Transverse colon (tissue), 4 donors: ENCODE measurements at regions not wholly inside any gene's neighbourhood (a gene's known extent, or its start where the extent isn't known, plus 50 kb on each side); places are given as distances from the start of the nearest gene placed in this dataset.
"Not testable (repeated sequence)": the region's sequence is repeated elsewhere in the genome, so short reads cannot be mapped to it uniquely, and the experiment has no call there.

Experiments
- DNase-seq: peaks from one replicate; pipeline ENCODE4 v3.0.0-alpha.2; 2019
- H3K27ac ChIP-seq, 4 donors: fragments of 200-600 bp; sonication (generic); 2 replicates each; pipeline ENCODE4 v1.5.1; 2016 to 2018; ENCODE audit warnings: inconsistent platforms in 4 of 4
- H3K27me3 ChIP-seq: fragments of 200-600 bp; sonication (generic); 2 replicates; pipeline ENCODE4 v1.5.1; 2017; ENCODE audit warnings: inconsistent platforms
- H3K36me3 ChIP-seq, 4 donors: fragments of 200-600 bp; sonication (generic); 2 replicates each; pipeline ENCODE4 v1.5.1; 2017 to 2019; ENCODE audit warnings: inconsistent platforms in 4 of 4
- H3K4me1 ChIP-seq, 4 donors: fragments of 200-600 bp; sonication (generic); 2 replicates each; pipeline ENCODE4 v1.5.1; 2017 to 2020; ENCODE audit warnings: inconsistent platforms in 4 of 4
- H3K4me3 ChIP-seq, 4 donors: fragments of 200-600 bp; sonication (generic); 1 replicate in 1 of 4; 2 replicates in 3 of 4; pipeline versions ENCODE4 v1.5.1 to v1.6.1; 2017 to 2019; ENCODE audit warnings: inconsistent platforms in 4 of 4
- H3K9me3 ChIP-seq, 2 donors: fragments of 200-600 bp; sonication (generic); 2 replicates each; pipeline ENCODE4 v1.5.1; 2017 to 2019; ENCODE audit warnings: inconsistent platforms in 2 of 2
- CTCF ChIP-seq, 5 experiments: fragments of 200-600 bp in 3 of 5; fragments of 450-650 bp in 2 of 5; sonication (generic) in 3 of 5; IDR thresholded peaks; 1 replicate in 2 of 5; 2 replicates in 3 of 5; pipeline ENCODE4 v1.5.1; 2016 to 2017; ENCODE audit warnings: antibody characterized with exemption in 5 of 5, inconsistent platforms in 3 of 5, mild to moderate bottlenecking in 2 of 5, moderate library complexity in 1 of 5
- EP300 ChIP-seq: sonication (generic); formaldehyde crosslinking; IDR thresholded peaks from one replicate; pipeline ENCODE4 v1.6.1; 2017; ENCODE audit warnings: antibody characterized with exemption, low read depth
- POLR2A ChIP-seq: fragments of 450-650 bp; IDR thresholded peaks from one replicate; pipeline ENCODE4 v1.6.1; 2016; ENCODE audit warnings: antibody characterized with exemption, mild to moderate bottlenecking, moderate library complexity
- POLR2AphosphoS5 ChIP-seq, 3 donors: sonication (generic); formaldehyde crosslinking; IDR thresholded peaks; one replicate each; pipeline ENCODE4 v1.6.1; 2016; ENCODE audit warnings: antibody characterized with exemption in 3 of 3
- WGBS, 2 donors: methylation state at CpG; one replicate each; pipeline ENCODE4 v1.1.5; 2018; ENCODE audit warnings: low coverage in 1 of 2; 5-methylcytosine and 5-hydroxymethylcytosine counted together
- in situ Hi-C, 4 donors: fragments of 200-750 bp; cut with MboI; loops; one replicate each; pipeline versions ENCODE4 v1.15.0 to v1.15.1; 2017; ENCODE audit warnings: low sequenced_read_pairs in 3 of 4, low pct_ligation_motif_present in 1 of 4, low pct_unique_long_range_greater_than_20kb in 1 of 4
- intact Hi-C: fragments of 100-400 bp; cut with DNase I; formaldehyde crosslinking; loops from one replicate; pipeline ENCODE4 v1.15.1; 2023; ENCODE audit warnings: low total_unique reads

- Histone ChIP-seq H3K27me3 (no peaks in the 10 kb centered on the region), H3K9me3 (no peaks in the 10 kb centered on the region), H3K27ac (no peak overlapping the region), H3K36me3 (no peaks in the 10 kb centered on the region), H3K4me1 (no peaks in the 10 kb centered on the region), H3K4me3 (no peak overlapping the region)
- TF ChIP-seq POLR2A: no peak
- in situ Hi-C loops: no loop called here
- 72 to 77% methylated on average over 4 of the region's 4 CpGs for WGBS, 2 donors
- intact Hi-C loops: no loop called here
- DNase-seq: no peak
These were observed 338.0 kb upstream of the MAF start for GRCh38 chr16:79938575-79938974.

GRCh38 chr16:79937671-79938070 lies 337.1 kb upstream of the MAF start:
- H3K4me1 ChIP-seq, H3K27ac ChIP-seq, H3K27me3 ChIP-seq, DNase-seq, in situ Hi-C loops, H3K4me3 ChIP-seq, H3K9me3 ChIP-seq, intact Hi-C loops, H3K36me3 ChIP-seq: not testable (repeated sequence)

DNA sequence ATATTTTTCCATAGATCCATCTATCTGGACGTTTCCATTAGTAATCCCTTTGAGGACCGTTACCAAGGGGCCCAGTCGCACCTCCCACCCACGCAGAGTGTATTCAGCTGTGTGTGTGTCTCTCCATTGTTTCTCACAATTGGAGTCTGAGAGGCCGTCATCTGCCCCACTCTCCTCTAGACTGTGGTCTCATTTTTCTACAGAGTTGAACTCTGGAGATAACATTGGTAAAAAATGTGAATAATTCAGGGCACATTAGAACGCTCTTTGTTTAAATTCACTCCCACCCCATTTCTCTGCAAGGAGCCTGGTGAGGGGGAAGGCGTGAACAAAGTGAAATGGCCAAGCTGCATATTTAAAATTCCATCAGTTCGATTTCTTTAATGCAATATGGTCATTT lies 333.1 kb upstream of the MAF start:
- in situ Hi-C loops (no loop called here), intact Hi-C loops (no loop called here)
- 74 to 79% methylated on average over 6 to 8 of the region's 8 CpGs for WGBS, 2 donors

DNA sequence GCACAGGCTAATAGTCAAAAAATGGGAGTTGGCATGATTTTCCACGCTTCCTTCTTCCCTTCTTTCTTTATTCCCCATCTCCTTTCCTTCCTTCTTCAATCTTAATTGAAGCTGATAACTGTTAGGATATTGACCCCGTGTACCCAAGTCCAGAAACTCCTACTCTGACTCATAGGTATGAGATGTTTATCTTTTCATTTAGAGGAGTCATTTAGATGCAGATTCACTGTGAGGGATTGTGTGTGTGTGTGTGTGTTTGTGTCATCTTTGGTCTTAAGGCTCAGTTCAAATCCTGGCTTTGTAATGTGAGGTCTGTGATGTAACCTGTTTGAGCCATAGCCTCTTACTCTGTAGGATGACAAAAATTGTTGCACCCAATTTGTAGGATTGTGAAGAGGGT lies 332.0 kb upstream of the MAF start:
- Histone ChIP-seq H3K4me1 (peaks cover 0 to 5% (median 2%) of the 10 kb centered on the region in 4 donors), H3K27ac (no peak overlapping the region), H3K36me3 (no peaks in the 10 kb centered on the region), H3K27me3 (no peaks in the 10 kb centered on the region), H3K9me3 (no peaks in the 10 kb centered on the region), H3K4me3 (no peak overlapping the region)
- intact Hi-C loops: no loop called here
- in situ Hi-C loops: no loop called here
- TF ChIP-seq POLR2A (no peak), POLR2AphosphoS5 (IDR thresholded peaks at IDR 0.05) (no peak), EP300 (no peak), CTCF (IDR thresholded peaks at IDR 0.05) (no peak)
- WGBS, 2 donors: 58 to 66% methylated on average over 2 of the region's 2 CpGs
- DNase-seq: no peak

More for the DNA sequence above, 333.1 kb upstream of the MAF start:
- no peak for DNase-seq
- Histone ChIP-seq H3K4me3 (no peak overlapping the region), H3K36me3 (no peaks in the 10 kb centered on the region), H3K9me3 (no peaks in the 10 kb centered on the region), H3K27me3 (no peaks in the 10 kb centered on the region), H3K27ac (no peak overlapping the region), H3K4me1 (peaks cover 0 to 5% (median 2%) of the 10 kb centered on the region in 4 donors)
- TF ChIP-seq EP300 (no peak), CTCF (IDR thresholded peaks at IDR 0.05) (no peak)

DNA sequence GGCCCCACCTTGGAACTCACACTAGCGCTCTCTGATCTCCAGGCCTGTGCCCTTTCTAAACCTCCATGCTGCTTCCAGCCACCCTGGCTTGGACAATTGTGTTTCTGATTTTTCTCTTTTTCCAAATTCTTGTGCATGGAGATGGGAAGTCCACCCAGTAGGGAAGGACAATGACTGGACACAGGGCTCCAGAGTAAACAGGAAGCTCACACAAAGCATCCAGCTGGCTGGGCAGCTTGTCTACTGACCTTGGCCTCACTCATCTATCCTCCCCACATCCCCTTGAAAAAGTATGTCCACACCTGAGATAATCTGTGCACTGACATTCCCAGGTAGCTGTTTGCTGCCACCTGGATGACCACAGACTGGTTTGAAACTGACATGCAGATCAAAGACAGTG lies 331.2 kb upstream of the MAF start:
- no peaks in the 10 kb centered on the region for H3K27me3 ChIP-seq
- in situ Hi-C loops (no loop called here), intact Hi-C loops (no loop called here)
- H3K27ac ChIP-seq: no peak overlapping the region
- TF ChIP-seq POLR2A (no peak), CTCF (IDR thresholded peaks at IDR 0.05) (no peak), POLR2AphosphoS5 (IDR thresholded peaks at IDR 0.05) (no peak), EP300 (no peak)
- no peaks in the 10 kb centered on the region for H3K36me3 ChIP-seq
- no peak overlapping the region for H3K4me3 ChIP-seq
- DNase-seq: no peak
- H3K9me3 ChIP-seq: no peaks in the 10 kb centered on the region
- peaks cover 0 to 5% (median 2%) of the 10 kb centered on the region in 4 donors for H3K4me1 ChIP-seq
- WGBS, 2 donors: 100% methylated on average over 1 of the region's 1 CpG
